ENCODE measurements at regions not wholly inside any gene's neighbourhood (a gene's known extent, or its start where the extent isn't known, plus 50 kb on each side); places are given as distances from the start of the nearest gene placed in this dataset.

- 38 to 54% methylated on average over 4 of the region's 4 CpGs for WGBS, 2 donors
- TF ChIP-seq, protein P1, sequence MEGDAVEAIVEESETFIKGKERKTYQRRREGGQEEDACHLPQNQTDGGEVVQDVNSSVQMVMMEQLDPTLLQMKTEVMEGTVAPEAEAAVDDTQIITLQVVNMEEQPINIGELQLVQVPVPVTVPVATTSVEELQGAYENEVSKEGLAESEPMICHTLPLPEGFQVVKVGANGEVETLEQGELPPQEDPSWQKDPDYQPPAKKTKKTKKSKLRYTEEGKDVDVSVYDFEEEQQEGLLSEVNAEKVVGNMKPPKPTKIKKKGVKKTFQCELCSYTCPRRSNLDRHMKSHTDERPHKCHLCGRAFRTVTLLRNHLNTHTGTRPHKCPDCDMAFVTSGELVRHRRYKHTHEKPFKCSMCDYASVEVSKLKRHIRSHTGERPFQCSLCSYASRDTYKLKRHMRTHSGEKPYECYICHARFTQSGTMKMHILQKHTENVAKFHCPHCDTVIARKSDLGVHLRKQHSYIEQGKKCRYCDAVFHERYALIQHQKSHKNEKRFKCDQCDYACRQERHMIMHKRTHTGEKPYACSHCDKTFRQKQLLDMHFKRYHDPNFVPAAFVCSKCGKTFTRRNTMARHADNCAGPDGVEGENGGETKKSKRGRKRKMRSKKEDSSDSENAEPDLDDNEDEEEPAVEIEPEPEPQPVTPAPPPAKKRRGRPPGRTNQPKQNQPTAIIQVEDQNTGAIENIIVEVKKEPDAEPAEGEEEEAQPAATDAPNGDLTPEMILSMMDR (IDR thresholded peaks at IDR 0.05) = no peak
- no peak for TF ChIP-seq POLR2A (IDR thresholded peaks at IDR 0.05)
Measured at GRCh38 chr16:64391063-64391600, 730.7 kb downstream of the CDH11 start.

DNA sequence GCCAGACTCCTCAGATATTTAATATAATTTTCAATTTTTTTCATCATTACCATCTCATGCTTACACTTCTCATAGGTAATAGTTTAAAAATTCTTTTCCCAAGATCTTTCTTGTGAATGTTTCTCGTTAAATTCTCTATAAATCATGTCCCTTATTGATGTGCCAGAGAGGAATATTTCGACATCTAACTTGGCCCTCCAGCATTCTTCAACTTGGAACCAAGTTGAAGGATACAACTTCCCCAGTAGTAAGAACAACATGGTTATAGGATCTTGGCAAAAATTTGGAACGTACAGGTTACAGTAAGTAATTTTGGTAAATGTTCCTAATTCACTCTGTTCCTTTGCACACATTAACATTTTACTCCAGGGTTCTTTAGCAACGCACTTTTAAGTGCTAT, 731.8 kb downstream of the CDH11 start:
- Histone ChIP-seq H3K27ac (peak overlapping the region; percentile 74 to 89), H3K4me3 (no peak overlapping the region), H3K27me3 (no peaks in the 10 kb centered on the region), H3K9me3 (no peaks in the 10 kb centered on the region), H3K36me3 (ENCODE audit: low read depth, missing control alignments) (no peaks in the 10 kb centered on the region), H3K4me1 (no peaks in the 10 kb centered on the region)
- intact Hi-C loops (cut with DNase I; ENCODE audit: low total_unique reads) = no loop called here
- 65 to 66% methylated on average over 4 of the region's 4 CpGs for WGBS, 2 donors
- no peak for TF ChIP-seq POLR2A (IDR thresholded peaks at IDR 0.05)
- TF ChIP-seq, protein P1 (IDR thresholded peaks at IDR 0.05) = no peak
- DNase-seq = no peak

More at GRCh38 chr16:64391063-64391600, 730.7 kb downstream of the CDH11 start:
- H3K27ac ChIP-seq = peak overlapping the region; percentile 74 to 89
- H3K9me3 ChIP-seq = no peaks in the 10 kb centered on the region
- H3K4me1 ChIP-seq = no peaks in the 10 kb centered on the region
- H3K36me3 ChIP-seq (ENCODE audit: low read depth, missing control alignments) = no peaks in the 10 kb centered on the region
- intact Hi-C loops (cut with DNase I; ENCODE audit: low total_unique reads) = no loop called here
- no peak for DNase-seq
- no peak overlapping the region for H3K4me3 ChIP-seq
- no peaks in the 10 kb centered on the region for H3K27me3 ChIP-seq

GRCh38 chr16:64384636-64385035, 737.2 kb downstream of the CDH11 start:
- WGBS, 2 donors = 61% methylated on average over 4 of the region's 4 CpGs
- H3K27me3 ChIP-seq = no peaks in the 10 kb centered on the region
- intact Hi-C loops (cut with DNase I; ENCODE audit: low total_unique reads) = no loop called here
- no peak for DNase-seq
- no peaks in the 10 kb centered on the region for H3K36me3 ChIP-seq (ENCODE audit: low read depth, missing control alignments)
- TF ChIP-seq POLR2A (IDR thresholded peaks at IDR 0.05) = no peak
- TF ChIP-seq, protein P1 (IDR thresholded peaks at IDR 0.05) = no peak
- H3K9me3 ChIP-seq = no peaks in the 10 kb centered on the region
- no peak overlapping the region for H3K4me3 ChIP-seq
- no peaks in the 10 kb centered on the region for H3K4me1 ChIP-seq
- no peak overlapping the region for H3K27ac ChIP-seq

- intact Hi-C loops (cut with DNase I; ENCODE audit: low total_unique reads) = no loop called here
- no peaks in the 10 kb centered on the region for H3K27me3 ChIP-seq
- no peaks in the 10 kb centered on the region for H3K9me3 ChIP-seq
- H3K27ac ChIP-seq = no peak overlapping the region
- no peaks in the 10 kb centered on the region for H3K4me1 ChIP-seq
- no peak for DNase-seq
- H3K36me3 ChIP-seq (ENCODE audit: low read depth, missing control alignments) = no peaks in the 10 kb centered on the region
- TF ChIP-seq, protein P1 (IDR thresholded peaks at IDR 0.05) = no peak
- TF ChIP-seq POLR2A (IDR thresholded peaks at IDR 0.05) = no peak
- 95 to 96% methylated on average over 2 to 4 of the region's 4 CpGs for WGBS, 2 donors
- no peak overlapping the region for H3K4me3 ChIP-seq
Measured at GRCh38 chr16:64381979-64382378, 739.9 kb downstream of the CDH11 start.

GRCh38 chr16:64380751-64381150, 741.1 kb downstream of the CDH11 start:
- 84 to 97% methylated on average over 3 of the region's 3 CpGs for WGBS, 2 donors
- Histone ChIP-seq H3K36me3 (ENCODE audit: low read depth, missing control alignments) (no peaks in the 10 kb centered on the region), H3K4me3 (no peak overlapping the region), H3K9me3 (no peaks in the 10 kb centered on the region), H3K4me1 (no peaks in the 10 kb centered on the region), H3K27me3 (no peaks in the 10 kb centered on the region), H3K27ac (no peak overlapping the region)
- TF ChIP-seq POLR2A (IDR thresholded peaks at IDR 0.05) = no peak
- TF ChIP-seq, protein P1 (IDR thresholded peaks at IDR 0.05) = no peak
- intact Hi-C loops (cut with DNase I; ENCODE audit: low total_unique reads) = no loop called here
- no peak for DNase-seq

All from testis (tissue), 2 donors.